Testis (tissue), 2 donors: ENCODE measurements at regions not wholly inside any gene's neighbourhood (a gene's known extent, or its start where the extent isn't known, plus 50 kb on each side); places are given as distances from the start of the nearest gene placed in this dataset.

ENCODE experiments used
- CTCF ChIP-seq, 3 experiments: fragments of 450-650 bp in 2 of 3; fragments of 200-600 bp in 1 of 3; sonication (generic) in 1 of 3; IDR thresholded peaks; one replicate each; pipeline ENCODE4 v1.5.1; 2016 to 2019; ENCODE audit warnings: antibody characterized with exemption in 3 of 3, mild to moderate bottlenecking in 2 of 3, moderate library complexity in 1 of 3
- POLR2A ChIP-seq: fragments of 450-650 bp; IDR thresholded peaks from one replicate; pipeline ENCODE4 v1.6.1; 2017; ENCODE audit warnings: antibody characterized with exemption, mild to moderate bottlenecking, moderate library complexity

- TF ChIP-seq POLR2A (no peak), CTCF (IDR thresholded peaks at IDR 0.05) (no peak)
Observed at GRCh38 chr15:39456159-39456558, 124.7 kb upstream of the THBS1 start.
